ENCODE measurements at regions not wholly inside any gene's neighbourhood (a gene's known extent, or its start where the extent isn't known, plus 50 kb on each side); places are given as distances from the start of the nearest gene placed in this dataset.

- TF ChIP-seq CTCF (conservative IDR thresholded peaks at IDR 0.05; ENCODE audit: low read length) (no peak), EZH2phosphoT487 (IDR thresholded peaks at IDR 0.05; ENCODE audit: borderline replicate concordance, low read depth, low read length) (no peak)
Measured at GRCh38 chr2:166572937-166573336, 78.9 kb upstream of the SCN7A start.
